ENCODE measurements at regions not wholly inside any gene's neighbourhood (a gene's known extent, or its start where the extent isn't known, plus 50 kb on each side); places are given as distances from the start of the nearest gene placed in this dataset.

- TF ChIP-seq CTCF (IDR thresholded peaks at IDR 0.05; ENCODE audit: low read depth, low read length) (no peak), POLR2A (IDR thresholded peaks at IDR 0.05; ENCODE audit: extremely low read depth, insufficient read length) (no peak), MYC (IDR thresholded peaks at IDR 0.05; ENCODE audit: low read depth, low read length) (no peak)
- TF ChIP-seq, protein P1, sequence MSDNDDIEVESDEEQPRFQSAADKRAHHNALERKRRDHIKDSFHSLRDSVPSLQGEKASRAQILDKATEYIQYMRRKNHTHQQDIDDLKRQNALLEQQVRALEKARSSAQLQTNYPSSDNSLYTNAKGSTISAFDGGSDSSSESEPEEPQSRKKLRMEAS (IDR thresholded peaks at IDR 0.05; ENCODE audit: low read depth, low read length) = no peak
Observed at GRCh38 chr5:42306287-42306686, 117.0 kb upstream of the GHR start.

Measured in NB4 (cell line).